Heart left ventricle (tissue), 13 donors: ENCODE measurements at regions not wholly inside any gene's neighbourhood (a gene's known extent, or its start where the extent isn't known, plus 50 kb on each side); places are given as distances from the start of the nearest gene placed in this dataset.

Experiments
- CTCF ChIP-seq, 12 donors: fragments of 200-600 bp; sonication (generic) in 4 of 12; IDR thresholded peaks; one replicate each; pipeline versions ENCODE4 v1.5.0 to v1.8.0; 2018 to 2022; ENCODE audit warnings: antibody characterized with exemption in 12 of 12, mild to moderate bottlenecking in 5 of 12
- POLR2A ChIP-seq, 2 donors: fragments of 450-650 bp; IDR thresholded peaks; one replicate each; pipeline ENCODE4 v1.6.1; 2017; ENCODE audit warnings: antibody characterized with exemption in 2 of 2, mild to moderate bottlenecking in 2 of 2, moderate library complexity in 2 of 2
- donor health status: ischemic (EF 13 %, LVEDD 7.1; RV severe dilation, severe dysfunction).
- donor health status: DM: no; HTN: yes; CAD: no.
- donor health status: DM: no; HTN: no; CAD: no.
- donor health status: ischemic (EF 25% LVEDD 6.9; RV normal size, moderate dysfunction).
- donor health status: ischemic (EF 25% LVEDD 5.7; RV mildly dilated, moderate dysfunction).
- donor health status: ischemic (EF 35%, LVEDD 5.7; RV mildly dilated, moderate dysfunction).
- donor health status: nonischemic (EF 11% LVEDD 7.7; RV severe dilation, severe dysfunction).
- donor health status: DM: yes; HTN: yes; CAD: no.
- donor health status: PGD.
- donor health status: ischemic (EF 29% LVEDD 5.4; RV normal size, mild dysfunction).
- donor health status: nonischemic (EF 23%, LVEDD 6.1; RV moderate dilation, normal function).

- TF ChIP-seq CTCF (IDR thresholded peaks at IDR 0.05) (no peak), POLR2A (IDR thresholded peaks at IDR 0.05) (no peak)
Measured at GRCh38 chr2:176872406-176872805, 340.2 kb upstream of the HNRNPA3 start.
